NCI-H460 (cell line): ENCODE measurements at regions not wholly inside any gene's neighbourhood (a gene's known extent, or its start where the extent isn't known, plus 50 kb on each side); places are given as distances from the start of the nearest gene placed in this dataset.
"Not testable (repeated sequence)": the region's sequence is repeated elsewhere in the genome, so short reads cannot be mapped to it uniquely, and the experiment has no call there.

Source experiments
- DNase-seq: peaks from one replicate; pipeline ENCODE4 v3.0.0-alpha.2; 2016; ENCODE audit warnings: low read depth; ENCODE audit errors: extremely low read depth

DNA sequence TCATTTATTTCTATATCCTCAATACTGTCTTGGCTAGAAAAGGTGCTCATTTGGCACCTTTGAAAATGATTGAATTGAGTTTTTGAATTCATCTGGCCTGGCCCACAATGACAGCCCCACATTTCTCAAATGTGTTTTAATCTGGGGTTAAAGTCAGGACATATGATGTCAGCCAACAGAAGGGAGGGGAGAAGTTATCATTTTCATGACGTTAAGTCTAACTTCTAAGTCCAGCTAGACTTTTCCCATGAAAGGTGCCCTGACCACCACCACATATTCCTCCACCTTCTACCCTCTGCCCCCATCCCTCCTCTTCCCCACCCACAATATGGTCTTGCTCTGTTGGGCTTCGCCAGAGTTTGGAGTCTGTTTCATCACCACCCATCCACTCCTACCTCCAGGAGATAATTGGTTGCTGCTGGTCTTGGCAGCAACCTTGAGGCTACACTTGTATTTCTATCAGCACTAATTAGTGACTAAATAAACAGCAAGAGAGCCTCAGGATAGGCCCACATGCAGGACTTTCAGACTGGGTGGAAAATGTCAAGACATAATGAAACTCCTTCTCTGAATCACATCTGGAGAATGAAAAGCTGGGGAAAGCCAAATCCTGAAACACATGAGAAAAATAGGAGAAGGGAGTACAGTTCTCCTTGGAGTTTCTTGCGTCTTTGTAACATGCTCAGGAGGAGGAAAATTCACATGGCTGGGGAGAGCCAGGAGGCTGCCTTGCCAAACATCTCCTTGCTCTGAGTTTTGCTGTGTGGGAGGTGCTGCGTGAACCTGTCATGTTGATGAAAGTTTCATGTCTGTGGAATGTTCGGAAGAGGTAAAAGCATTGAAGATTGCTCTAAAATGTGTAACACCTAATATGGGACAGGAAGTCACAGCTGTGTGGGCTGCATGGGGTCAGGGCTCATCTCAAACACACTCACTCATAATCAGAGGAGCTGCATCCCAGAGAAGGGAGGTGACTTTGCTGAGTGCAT, 544.7 kb upstream of the KLF4 start:
- DNase-seq: no peak

DNA sequence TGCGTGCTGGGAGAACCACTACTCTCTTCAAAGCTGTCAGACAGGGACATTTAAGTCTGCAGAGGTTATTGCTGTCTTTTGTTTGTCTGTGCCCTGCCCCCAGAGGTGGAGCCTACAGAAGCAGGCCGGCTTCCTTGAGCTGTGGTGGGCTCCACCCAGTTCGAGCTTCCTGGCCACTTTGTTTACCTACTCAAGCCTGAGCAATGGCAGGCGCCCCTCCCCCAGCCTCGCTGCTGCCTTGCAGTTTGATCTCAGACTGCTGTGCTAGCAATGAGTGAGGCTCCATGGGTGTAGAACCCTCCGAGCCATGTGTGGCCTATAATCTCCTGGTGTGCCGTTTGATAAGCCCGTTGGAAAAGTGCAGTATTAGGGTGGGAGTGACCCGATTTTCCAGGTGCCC, 542.5 kb upstream of the KLF4 start:
- not testable (repeated sequence) for DNase-seq

DNA sequence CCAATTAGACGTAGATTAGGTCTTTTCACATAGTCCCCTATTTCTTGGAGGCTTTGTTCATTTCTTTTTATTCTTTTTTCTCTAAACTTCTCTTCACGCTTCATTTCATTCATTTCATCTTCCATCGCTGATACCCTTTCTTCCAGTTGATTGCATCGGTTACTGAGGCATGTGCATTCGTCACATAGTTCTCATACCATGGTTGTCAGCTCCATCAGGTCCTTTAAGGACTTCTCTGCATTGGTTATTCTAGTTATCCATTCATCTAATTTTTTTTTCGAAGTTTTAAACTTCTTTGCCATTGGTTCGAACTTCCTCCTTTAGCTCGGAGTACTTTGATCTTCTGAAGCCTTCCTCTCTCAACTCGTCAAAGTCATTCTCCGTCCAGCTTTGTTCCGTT, 541.7 kb upstream of the KLF4 start:
- not testable (repeated sequence) for DNase-seq

DNA sequence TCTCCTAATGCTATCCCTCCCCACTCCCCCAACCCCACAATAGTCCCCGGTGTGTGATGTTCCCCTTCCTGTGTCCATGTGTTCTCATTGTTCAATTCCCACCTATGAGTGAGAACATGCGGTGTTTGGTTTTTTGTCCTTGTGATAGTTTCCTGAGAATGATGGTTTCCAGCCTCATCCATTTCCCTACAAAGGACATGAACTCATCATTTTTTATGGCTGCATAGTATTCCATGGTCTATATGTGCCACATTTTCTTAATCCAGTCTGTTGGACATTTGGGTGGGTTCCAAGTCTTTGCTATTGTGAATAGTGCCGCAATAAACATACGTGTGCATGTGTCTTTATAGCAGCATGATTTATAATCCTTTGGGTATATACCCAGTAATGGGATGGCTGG, 537.1 kb upstream of the KLF4 start:
- DNase-seq: not testable (repeated sequence)

DNA sequence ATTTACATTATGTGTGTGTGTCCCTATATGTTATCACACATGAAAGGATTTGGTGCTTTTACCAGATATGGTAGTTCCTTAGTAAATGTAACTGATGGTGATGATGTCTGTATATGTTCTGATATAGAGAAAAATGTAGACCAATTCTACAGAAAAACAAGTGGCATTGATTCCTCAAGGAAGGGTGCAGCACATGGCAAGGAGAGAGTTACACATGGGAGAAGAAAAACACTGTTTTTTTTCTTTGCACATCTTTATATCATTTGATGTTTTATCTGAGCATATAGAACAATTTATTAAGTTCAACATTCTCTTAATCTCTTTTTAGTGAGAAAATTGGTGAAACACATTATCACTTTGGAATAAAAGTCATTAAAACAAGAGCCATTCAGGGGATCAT, 535.0 kb upstream of the KLF4 start:
- no peak for DNase-seq

DNA sequence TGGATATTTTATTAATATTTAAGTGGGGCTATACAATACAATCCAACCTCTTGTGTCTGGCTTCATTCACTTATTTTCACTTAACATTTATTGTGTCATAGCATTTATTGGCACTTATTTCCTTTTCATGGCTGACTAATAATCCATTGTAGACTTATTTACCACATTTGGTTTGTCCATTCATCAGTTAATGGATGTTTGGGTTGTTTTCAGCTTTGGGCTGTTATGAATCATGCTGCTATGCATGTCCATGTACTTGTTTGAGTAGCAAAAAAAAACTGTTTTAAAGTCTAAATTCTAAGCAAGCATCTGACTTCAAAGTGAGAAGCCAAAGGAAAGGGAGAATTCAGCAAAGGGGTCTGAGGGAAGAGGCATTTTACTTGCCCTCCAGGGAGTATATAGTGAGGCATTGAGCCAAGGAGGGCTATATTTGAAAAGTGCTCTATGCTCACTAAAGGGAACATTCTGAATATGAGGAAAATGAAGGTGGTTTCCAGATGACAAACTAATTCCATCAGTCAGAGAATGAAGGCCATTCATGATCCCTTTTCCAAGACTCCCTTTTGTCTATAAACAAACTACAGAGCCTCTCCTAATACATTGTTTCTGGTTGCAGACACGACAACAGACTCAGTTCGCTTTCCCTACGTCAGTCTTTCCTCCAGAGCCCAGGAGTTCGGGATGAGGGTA, 532.8 kb upstream of the KLF4 start:
- no peak for DNase-seq

DNA sequence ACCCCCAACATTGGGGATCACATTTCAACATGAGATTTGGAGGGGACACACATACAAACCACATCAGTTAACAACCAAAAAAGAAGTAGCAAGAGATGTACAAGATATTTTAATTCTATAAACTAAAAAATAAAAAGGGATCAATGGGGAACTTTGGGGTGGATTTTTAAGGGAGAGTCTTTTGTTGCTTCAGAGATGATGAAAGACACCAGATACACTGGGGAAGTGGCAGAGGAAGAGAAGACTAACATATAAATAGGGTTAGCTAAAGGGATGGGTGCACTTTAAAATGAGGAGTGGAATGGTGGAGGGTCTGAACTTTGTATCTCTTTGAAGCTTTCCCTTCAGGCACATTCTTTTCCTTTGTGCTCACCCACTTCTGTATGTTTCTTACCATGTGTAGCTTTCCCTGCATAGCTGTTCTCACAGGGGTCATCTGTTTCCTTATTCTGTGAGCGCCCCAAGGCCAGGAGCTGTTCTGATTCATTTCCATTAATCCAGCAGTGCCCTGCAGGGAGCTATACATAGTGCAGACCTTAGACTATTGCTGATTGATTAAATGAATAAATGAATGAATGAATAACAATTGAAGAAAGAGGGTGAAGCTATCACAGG, 531.6 kb upstream of the KLF4 start:
- DNase-seq: no peak

DNA sequence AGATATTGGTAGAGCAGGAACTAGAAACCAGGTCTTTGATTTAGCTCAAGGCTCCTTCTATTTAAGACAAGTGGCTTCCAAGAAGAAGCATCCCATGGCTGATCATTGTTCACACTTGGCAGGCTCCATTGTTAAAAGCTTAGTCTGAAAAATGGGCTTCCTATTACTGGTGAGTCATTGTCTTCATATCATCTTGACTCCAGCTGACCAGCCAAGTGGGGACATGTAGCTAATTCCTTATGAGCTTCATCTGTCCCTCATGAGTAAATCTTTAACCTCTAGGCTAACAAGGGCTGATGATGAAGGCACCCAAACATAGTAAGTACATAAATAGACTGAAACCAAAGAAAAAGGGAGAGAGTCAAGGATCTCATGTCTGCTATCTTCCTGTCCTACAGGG, 530.3 kb upstream of the KLF4 start:
- DNase-seq: no peak

DNA sequence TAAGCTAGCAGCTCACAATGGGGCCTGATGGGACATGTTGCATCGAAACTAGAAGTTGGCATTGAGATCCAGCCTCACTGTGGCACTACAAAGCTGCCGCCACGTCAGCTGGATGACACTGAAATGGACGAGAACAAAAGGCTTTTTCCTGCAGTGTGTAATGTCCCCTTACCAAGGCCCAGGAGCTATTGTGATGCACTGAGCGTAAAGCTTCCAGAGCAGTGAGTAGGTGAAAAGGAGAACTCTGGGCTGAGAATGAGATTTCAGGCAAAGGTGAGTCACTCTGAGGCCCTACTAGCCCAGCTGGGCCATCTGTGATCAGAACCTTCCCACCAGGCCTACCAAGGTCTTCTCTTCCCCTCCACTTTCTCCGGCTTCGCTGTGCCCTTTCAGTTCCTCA, 528.1 kb upstream of the KLF4 start:
- DNase-seq: no peak

DNA sequence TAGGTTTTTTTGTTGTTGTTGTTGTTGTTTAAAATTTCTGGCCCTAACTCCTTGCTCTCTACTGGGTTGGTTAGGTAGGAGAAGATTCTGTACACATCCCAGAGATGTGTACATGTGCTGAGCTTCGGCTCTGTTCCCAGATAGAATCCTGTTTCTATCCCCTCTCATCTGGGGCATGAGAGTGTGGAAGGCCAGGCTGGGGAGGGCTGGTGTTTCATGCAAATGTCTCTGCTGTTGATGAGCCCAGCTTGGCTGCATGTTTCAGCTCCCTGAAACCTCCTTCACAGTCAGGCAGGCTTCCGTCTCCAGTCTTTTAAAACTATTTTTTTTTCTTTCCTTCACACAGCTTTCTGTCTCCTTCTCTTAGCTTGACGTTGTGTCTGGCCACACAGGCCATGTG, 526.9 kb upstream of the KLF4 start:
- no peak for DNase-seq

DNA sequence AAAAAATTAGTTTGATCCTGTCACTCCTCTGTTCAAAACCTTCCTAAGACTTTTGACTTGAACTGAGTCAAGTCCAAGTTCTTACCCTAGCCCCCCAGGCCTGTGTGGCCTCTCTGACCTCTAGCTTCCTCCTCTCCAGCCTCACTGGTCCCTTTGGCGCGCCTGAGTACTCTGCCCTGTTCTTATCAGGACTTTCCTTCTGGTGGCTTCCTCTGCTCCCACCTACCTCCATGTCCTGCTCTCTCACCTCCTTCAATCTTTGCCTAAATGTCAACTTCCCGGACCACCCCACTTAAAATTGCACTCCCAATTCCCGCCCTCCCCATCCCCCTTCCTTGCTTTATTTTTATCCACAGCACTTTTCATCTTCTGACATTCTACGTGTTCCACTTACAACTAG, 526.1 kb upstream of the KLF4 start:
- no peak for DNase-seq

DNA sequence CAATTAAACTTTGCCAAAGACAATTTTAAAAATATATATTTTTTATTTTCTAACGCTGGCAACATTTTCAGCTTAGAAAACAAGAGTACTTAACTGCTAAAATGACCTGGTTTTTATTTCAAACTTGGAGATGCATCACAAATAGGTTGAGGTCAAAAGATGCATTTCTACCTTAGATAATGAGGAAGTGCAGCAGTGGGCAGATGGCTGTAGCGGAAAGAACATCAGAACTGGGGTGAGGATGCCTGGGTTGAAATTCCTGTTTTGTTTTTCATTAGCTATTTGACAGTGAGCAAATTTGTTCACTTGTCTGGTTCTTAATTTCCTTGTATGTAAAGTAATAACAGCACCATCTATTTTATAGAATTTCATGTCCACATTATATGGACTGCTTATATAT, 524.8 kb upstream of the KLF4 start:
- DNase-seq: no peak

DNA sequence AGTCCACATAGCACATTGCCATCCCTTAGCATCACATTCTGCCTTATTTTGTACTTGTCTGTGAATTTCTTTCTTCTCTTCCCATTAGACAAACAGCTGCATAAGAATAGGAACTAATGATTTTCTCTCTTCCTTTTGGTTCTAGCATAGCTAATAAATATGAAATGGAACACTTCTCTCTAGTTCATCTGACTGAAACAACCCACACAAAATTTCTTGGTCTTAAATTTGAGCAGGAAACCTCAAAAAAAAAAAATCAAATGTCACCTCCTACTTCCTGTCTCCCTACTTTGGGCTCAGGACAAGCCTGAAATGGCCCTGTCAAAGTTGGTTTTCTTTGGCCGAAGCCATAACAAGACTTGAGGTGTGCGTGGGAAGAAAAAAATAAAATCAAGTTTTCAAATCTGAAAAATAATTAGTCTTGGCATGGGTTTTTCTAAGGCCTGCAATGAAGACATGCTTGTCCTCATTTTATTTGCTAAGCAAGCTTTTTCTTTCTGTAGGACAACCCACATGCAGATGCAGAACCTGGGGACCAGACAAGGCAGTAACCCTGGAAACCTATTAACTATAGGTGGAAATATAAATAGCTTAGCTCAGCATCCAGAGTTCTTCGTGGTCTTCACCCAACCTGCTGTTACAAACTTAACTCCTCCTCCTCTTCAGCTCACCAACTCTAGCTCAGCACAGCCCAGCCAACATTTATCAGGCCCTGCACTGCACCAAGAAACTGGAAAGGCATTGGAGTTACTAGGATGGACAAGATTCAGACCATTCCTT, 523.5 kb upstream of the KLF4 start:
- DNase-seq: no peak

DNA sequence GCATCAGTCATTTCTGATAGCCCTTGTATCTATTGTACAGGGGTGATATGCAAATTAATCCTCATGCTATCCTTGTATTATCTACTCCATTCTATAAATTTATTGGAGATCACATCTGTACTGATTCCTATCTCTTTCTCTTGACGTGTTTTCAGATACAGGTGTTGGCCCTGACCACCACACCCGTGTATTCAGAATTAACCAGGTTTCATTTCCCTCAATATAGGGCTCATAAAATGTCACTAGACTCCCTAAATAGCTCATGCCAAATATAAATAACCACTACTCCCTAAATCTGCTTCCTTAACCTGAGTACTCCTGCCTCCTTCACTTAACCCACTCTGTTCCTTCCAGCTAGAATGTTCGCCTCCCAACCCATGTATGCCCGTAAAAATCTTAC, 522.8 kb upstream of the KLF4 start:
- DNase-seq: no peak

DNA sequence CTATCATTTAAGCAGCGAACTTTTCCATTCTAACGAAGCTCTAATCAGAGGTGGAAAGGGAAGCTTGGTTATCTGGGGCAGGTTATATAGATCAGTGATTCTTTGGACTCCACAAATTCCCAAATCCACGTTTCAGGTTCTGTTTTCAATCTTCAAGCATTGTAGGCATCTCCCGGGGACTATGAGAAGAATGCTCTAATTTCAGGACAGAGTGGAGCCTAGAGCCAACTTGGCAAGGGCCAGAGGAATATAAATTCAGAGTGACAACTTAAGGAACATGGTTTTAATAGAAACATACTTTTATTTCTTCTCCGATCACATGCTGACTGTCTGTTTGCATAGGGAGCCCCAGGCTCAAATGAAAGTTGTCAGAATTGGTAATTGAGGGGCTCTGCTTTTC, 514.0 kb upstream of the KLF4 start:
- DNase-seq: no peak

DNA sequence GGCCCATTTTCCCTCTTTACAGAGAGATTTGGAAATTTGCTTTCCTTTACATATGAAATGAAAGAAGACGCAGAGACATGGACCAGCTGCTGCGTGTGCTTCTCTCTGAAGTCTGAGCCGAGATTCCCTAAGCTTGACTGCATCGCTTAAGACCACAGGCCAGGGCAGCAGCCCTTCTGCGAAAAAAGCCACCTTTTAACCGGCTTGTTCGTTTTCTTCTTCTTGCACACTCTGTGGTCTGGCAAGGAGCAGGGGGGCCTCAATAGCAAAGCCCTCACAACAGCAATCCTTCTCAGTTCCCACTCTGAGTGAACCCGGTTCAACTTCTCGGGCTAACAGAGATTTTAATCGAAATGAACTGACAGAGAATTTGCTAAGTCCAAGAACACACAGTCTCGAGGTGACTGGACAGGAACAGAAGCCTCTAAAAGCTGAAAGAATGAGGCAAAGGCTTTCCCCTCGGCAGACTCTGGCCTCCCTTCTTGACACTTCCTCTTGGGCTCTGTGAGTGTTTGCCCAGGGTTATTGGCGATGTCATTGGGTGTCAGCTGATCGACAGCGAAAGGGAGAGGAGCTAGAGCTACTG, 512.9 kb upstream of the KLF4 start:
- no peak for DNase-seq

DNA sequence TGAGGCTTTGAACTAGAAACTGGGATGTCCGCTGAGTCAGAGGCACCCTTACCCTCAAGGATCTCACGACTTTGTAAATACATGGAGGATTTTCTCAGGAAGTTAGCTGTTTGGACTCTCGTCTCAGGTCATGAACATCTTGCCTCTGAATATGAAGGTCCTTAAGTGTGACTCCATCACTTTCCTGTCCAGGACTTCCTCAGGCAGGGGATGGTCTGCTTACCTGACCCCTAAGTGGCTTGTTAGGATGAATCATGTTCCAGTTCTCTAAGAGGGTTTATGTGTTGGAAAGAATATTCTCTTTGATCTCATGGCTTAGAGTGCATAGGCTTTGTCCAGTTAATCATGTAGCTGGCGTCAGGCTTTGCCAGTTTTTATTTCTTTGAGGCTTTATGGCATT, 511.7 kb upstream of the KLF4 start:
- DNase-seq: no peak

DNA sequence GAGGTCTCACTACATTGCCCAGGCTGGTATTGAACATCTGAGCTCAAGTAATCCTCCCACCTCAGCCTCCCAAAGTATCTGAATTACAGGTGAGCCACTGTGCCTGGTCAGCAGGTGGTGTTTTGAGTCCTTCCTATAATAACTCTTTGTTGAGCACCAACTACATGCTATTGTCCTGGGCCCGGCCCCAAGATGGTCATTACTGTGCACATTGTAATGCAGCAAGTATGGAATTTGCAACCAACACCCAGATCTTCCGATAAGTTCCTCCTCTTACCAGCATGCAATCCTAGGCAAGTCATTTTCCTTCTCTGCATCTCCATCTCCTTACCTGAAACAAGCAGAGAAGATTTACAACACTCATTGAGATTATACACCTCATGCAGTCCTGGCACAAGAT, 510.3 kb upstream of the KLF4 start:
- DNase-seq: no peak

DNA sequence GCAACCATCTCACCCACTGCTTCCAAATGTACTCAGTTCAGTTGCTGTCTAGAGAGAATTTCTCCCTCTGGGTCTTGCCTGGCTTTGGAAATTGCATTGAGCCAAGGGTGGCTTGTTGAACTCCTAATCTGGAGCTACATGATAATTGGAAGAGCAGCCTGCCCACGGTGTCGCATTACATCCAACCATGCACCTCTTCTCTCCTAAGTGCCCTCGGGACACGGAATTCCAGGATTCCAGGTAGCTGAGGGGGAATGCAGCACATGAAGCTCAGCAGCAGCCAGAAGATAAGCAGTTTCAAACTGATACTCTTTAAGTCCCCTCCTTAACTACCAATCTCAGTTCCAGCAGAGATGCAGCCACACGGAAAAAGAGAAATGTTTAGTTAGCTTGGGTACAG, 509.4 kb upstream of the KLF4 start:
- no peak for DNase-seq

DNA sequence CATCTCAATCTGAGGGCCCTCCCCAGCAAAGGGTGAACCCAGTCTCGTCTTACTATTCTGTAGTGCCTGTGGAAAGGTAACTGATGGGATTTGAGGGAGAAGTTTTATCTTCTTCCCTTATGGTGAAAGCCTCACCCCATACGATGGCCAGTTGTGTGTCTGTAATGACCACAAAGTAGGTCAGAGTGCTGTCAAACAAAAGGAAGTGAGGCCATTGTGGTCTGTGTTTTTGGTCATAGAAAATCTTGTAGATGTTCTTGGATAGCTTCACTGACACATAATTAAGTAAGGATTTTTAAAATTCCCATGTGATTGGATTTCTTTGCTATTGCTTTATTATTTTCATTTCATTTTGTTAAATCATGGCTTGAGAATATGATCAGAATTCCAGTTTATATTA, 505.1 kb upstream of the KLF4 start:
- no peak for DNase-seq

DNA sequence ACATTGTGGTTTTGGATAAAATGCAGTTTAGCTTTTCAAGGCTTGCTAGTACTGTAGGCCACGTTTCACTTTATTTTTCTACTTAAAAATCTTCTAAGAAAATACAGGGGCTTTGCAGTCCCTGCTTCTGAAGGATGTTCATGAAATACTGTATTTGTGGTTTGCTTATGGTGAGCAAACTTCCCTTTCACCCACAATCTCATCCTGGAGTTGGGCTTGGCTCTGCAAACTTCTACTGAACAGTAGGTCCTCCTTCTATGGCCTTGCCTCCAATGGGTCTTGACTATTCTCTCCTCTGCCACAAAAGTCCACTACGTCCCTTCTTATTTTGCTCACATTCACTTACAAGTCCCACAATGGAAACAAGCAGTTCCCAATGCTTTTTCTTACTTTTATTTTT, 502.7 kb upstream of the KLF4 start:
- DNase-seq: no peak
